Kidney (tissue), 13 donors: ENCODE measurements at regions not wholly inside any gene's neighbourhood (a gene's known extent, or its start where the extent isn't known, plus 50 kb on each side); places are given as distances from the start of the nearest gene placed in this dataset.

ENCODE experiments used
- DNase-seq, 5 donors: peaks; one replicate each; pipeline ENCODE4 v3.0.0-alpha.2; 2013 to 2020
- FAIRE-seq: peaks from 2 replicates; lab custom pipeline; 2012; peaks lifted over from hg19 to GRCh38; lab: Jason Lieb, UNC
- H3K27ac ChIP-seq, 2 donors: one replicate each; pipeline ENCODE4 v1.7.0; 2013; ENCODE audit warnings: low read depth in 2 of 2, low read length in 2 of 2, inconsistent platforms in 1 of 2
- H3K27me3 ChIP-seq: one replicate; pipeline ENCODE4 v1.7.1; 2013; ENCODE audit warnings: low read length, inconsistent platforms; ENCODE audit not compliant: control insufficient read depth, insufficient read depth
- H3K36me3 ChIP-seq, 3 donors: one replicate each; pipeline versions ENCODE4 v1.7.0 to v1.7.1; 2013; ENCODE audit warnings: low read length in 3 of 3, control low read depth in 1 of 3, inconsistent platforms in 1 of 3; ENCODE audit not compliant: insufficient read depth in 3 of 3, control insufficient read depth in 2 of 3
- H3K4me1 ChIP-seq, 3 donors: one replicate each; pipeline versions ENCODE4 v1.7.0 to v1.7.1; 2013; ENCODE audit warnings: low read length in 3 of 3, inconsistent platforms in 1 of 3, low read depth in 1 of 3; ENCODE audit not compliant: control insufficient read depth in 2 of 3, insufficient read depth in 2 of 3
- H3K4me3 ChIP-seq, 3 donors: one replicate each; pipeline versions ENCODE4 v1.7.0 to v1.8.1; 2013; ENCODE audit warnings: low read length in 3 of 3, control low read depth in 1 of 3, inconsistent platforms in 1 of 3
- H3K9ac ChIP-seq, 3 donors: one replicate each; pipeline versions ENCODE4 v1.7.0 to v1.7.1; 2013; ENCODE audit warnings: low read length in 3 of 3, control low read depth in 1 of 3, inconsistent platforms in 1 of 3
- H3K9me3 ChIP-seq, 3 donors: one replicate each; pipeline versions ENCODE4 v1.7.0 to v1.7.1; 2013; ENCODE audit warnings: low read length in 3 of 3, control low read depth in 1 of 3, inconsistent platforms in 1 of 3; ENCODE audit not compliant: control insufficient read depth in 2 of 3, insufficient read depth in 1 of 3
- intact Hi-C: fragments of 100-400 bp; cut with DNase I; formaldehyde crosslinking; loops from one replicate; pipeline ENCODE4 v1.11.1; 2022
- TF ChIP-seq, protein P1 (sequence below): IDR thresholded peaks from 3 replicates; pipeline ENCODE4 v1.5.1; 2012; ENCODE audit warnings: mild to moderate bottlenecking, moderate library complexity, borderline replicate concordance; ENCODE audit not compliant: insufficient read depth; ENCODE audit errors: extremely low read depth
- donor health status: control.
- donor health status: control.
- donor health status: control.
- donor health status: control.
- donor health status: control.
- donor health status: DM: yes; HTN: yes; CAD: no.
- donor health status: Normal renal cell carcinoma (clear cell type).

DNA sequence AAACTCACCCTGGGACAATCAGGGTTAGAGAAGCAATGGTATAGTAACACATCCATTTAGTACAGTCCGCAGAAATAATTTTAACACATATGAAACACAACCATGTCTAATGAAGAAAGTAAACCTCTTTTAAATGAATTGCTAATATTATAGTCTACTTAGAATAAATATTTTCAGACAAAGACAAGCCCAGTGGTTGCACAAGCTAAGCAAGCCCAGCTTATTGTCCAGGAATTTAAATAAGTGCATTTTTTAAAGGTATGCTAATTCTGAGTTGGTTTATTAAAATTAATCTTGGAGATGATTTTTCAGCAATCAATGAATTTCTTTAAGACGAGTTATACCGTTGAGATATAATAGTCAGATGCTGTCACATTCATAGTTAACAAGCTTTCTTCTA lies 118.8 kb upstream of the BLID start:
- no peaks in the 10 kb centered on the region for H3K9me3 ChIP-seq
- intact Hi-C loops: no loop called here
- FAIRE-seq: no peak
- H3K36me3 ChIP-seq: no peaks in the 10 kb centered on the region
- H3K27me3 ChIP-seq: no peaks in the 10 kb centered on the region
- no peak overlapping the region for H3K27ac ChIP-seq
- no peak overlapping the region for H3K4me3 ChIP-seq
- no peak for DNase-seq
- no peak overlapping the region for H3K9ac ChIP-seq
- TF ChIP-seq, protein P1, sequence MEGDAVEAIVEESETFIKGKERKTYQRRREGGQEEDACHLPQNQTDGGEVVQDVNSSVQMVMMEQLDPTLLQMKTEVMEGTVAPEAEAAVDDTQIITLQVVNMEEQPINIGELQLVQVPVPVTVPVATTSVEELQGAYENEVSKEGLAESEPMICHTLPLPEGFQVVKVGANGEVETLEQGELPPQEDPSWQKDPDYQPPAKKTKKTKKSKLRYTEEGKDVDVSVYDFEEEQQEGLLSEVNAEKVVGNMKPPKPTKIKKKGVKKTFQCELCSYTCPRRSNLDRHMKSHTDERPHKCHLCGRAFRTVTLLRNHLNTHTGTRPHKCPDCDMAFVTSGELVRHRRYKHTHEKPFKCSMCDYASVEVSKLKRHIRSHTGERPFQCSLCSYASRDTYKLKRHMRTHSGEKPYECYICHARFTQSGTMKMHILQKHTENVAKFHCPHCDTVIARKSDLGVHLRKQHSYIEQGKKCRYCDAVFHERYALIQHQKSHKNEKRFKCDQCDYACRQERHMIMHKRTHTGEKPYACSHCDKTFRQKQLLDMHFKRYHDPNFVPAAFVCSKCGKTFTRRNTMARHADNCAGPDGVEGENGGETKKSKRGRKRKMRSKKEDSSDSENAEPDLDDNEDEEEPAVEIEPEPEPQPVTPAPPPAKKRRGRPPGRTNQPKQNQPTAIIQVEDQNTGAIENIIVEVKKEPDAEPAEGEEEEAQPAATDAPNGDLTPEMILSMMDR: no peak
- H3K4me1 ChIP-seq: peaks cover 0 to 3% (median under 1%) of the 10 kb centered on the region in 3 donors

DNA sequence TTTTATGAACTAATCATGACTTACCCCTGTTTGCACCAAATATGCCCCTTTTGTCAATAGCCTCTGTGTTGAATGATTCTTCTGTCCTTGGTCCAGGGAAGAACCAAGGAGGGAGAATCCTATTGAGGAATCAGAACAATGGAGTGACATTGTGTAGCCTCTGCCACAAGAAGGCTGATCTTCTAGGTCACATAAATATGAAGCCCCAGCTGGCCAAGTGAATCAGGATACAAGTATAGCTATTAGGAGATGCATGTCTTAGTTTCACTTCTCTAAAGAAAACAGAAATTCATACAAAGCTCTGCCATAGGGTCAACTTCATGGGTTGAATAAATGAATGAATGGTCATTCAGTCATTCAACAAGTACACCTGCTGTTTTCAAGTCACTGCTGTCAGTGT lies 118.2 kb upstream of the BLID start:
- no peak for DNase-seq
- Histone ChIP-seq H3K36me3 (no peaks in the 10 kb centered on the region), H3K27ac (no peak overlapping the region), H3K4me3 (no peak overlapping the region), H3K9ac (no peak overlapping the region), H3K4me1 (peaks cover 0 to 3% (median 3%) of the 10 kb centered on the region in 3 donors), H3K27me3 (no peaks in the 10 kb centered on the region), H3K9me3 (no peaks in the 10 kb centered on the region)
- FAIRE-seq: no peak
- TF ChIP-seq, protein P1: no peak
- intact Hi-C loops: no loop called here

DNA sequence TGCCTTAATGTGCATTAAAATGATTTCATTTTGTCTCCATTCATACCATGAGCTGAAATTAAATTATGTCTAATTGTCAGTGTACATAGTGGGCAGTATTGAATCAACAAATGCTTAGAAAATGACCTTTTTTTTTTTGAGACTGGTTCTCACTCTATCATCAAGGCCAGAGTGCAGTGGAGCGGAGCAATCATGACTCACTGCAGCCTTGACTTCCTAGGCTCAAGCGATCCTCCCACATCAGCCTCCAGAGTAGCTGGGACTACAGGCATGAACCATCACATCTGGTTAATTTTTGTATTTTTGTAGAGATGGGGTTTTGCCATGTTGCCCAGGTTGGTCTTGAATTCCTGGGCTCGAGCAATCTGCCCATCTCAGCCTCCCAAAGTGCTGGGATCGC lies 117.0 kb upstream of the BLID start:
- Histone ChIP-seq H3K4me3 (no peak overlapping the region), H3K9me3 (no peaks in the 10 kb centered on the region), H3K36me3 (no peaks in the 10 kb centered on the region), H3K4me1 (peaks cover 0 to 6% (median 3%) of the 10 kb centered on the region in 3 donors), H3K27me3 (no peaks in the 10 kb centered on the region), H3K27ac (no peak overlapping the region), H3K9ac (no peak overlapping the region)
- FAIRE-seq (no peak), DNase-seq (no peak)
- TF ChIP-seq, protein P1: no peak
- intact Hi-C loops: no loop called here

DNA sequence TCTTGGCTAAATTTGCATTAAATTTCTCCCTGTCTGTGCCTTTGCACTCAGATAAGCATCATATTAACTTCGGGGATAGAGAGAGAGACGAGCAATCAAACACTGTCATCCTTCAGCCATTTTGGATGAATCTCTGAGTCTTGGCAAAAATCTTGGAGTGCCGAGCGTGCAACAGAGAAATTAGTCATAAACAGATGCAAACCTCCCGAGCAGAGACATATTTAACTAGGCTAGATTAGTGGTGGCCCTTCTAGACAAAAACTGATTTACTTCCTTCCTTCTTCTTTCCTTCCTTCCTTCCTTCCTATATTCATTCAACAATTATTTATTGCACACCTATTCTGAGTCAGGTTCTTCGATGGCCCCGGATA lies 114.4 kb upstream of the BLID start:
- no peak overlapping the region for H3K9ac ChIP-seq
- TF ChIP-seq, protein P1: no peak
- H3K27me3 ChIP-seq: no peaks in the 10 kb centered on the region
- no peaks in the 10 kb centered on the region for H3K9me3 ChIP-seq
- intact Hi-C loops: no loop called here
- H3K36me3 ChIP-seq: no peaks in the 10 kb centered on the region
- no peak overlapping the region for H3K4me3 ChIP-seq
- DNase-seq (no peak), FAIRE-seq (no peak)
- H3K4me1 ChIP-seq: peaks cover 0 to 6% (median 3%) of the 10 kb centered on the region in 3 donors
- no peak overlapping the region for H3K27ac ChIP-seq
